ENCODE measurements at regions not wholly inside any gene's neighbourhood (a gene's known extent, or its start where the extent isn't known, plus 50 kb on each side); places are given as distances from the start of the nearest gene placed in this dataset.
A peak's percentile ranks its signal among the peaks of the same experiment; 100 is the strongest.

DNA sequence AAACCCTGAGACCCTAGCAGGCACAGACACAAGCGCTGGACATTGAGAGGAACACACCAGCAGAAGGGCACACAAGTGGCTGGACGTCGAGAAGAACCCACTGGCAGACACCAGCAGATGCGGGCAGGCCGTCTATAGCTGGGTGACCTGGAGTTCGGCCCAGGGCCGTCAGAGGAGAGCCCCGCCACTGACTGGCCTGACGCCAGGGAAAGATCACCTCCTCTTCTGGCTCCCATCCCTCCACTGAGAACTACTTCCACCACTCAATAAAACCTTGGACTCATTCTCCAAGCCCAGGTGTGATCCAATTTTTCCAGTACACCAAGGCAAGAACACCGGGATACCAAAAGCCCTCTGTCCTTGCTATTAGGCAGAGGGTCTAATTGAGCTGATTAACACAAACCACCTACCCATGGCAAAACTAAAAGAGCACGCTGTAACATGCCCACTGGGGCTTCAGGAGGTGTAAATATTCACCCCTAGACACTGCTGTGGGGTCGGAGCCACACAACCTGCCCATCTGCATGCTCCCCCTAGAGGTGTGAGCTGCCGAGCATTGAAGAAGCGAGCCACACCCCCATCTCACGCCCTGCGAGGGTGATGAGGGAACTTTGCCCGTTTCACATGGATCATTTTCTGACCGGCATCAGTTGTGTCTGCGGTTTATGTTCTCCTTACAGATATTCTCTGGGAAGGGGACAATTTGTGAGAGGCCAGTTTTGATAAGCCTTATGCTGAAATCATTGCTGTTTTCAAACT lies 104.8 kb downstream of the HLX start:
- no peak for DNase-seq

DNA sequence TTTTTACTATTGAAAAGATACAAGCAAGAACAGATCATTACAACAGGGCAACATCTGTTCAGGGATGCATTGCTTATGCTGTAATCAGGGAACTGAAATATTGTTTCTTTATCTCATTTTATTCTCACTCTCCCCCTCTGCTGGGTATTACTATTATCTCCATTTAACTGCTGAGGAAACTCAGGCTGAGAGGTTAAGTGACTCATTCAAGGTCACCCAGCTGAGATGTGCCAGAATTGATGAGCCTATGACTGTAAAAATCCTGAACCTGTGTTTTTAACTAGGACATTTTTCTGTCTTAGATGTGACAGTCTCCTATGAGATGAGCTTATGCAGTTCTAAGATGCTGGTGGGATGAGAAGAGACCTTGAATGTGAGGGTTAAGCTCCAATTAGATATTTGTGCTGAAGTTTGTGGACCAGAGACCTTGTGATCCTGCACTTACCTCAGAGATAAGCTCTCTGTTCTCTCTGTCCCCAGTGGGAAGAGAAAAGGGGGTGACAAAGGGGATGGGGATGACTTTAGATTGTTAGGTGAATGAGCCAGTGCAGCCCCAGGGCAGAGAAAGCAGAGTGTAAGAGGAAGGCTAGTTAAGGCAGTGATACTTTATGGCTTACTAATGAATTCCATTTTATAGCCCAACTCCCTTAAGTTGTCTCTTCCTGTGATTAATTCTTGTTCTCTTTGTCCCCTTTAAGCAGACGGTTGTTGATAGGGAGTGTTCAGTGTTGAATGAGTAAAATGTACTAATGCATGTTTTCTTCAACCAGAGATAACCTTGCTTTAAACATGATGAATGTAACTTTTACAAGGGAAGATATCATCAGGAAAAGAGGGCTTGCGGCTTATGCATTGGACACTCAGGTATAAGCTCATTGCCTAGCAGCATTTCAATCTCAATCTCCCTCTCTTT lies 111.4 kb downstream of the HLX start:
- DNase-seq = peak; percentile 53

DNA sequence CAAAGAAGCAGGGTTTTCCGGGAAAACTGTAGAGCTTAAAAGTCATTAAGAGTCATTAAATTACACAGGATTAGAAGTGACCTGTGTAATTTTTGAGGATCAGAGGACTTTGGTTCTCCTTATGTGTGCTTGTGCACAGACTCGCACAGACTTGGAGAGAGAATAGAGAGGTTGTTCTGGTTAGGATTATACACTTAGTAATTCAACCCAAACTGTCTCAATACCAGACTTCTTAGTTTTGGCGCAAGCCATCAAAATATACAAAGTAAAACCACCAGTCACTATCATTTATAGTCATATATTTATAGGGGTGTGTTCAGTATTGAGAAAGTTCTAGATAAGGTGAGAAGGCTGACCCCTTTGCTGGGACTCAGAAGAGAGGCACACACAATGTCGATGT lies 112.3 kb downstream of the HLX start:
- DNase-seq = no peak

DNA sequence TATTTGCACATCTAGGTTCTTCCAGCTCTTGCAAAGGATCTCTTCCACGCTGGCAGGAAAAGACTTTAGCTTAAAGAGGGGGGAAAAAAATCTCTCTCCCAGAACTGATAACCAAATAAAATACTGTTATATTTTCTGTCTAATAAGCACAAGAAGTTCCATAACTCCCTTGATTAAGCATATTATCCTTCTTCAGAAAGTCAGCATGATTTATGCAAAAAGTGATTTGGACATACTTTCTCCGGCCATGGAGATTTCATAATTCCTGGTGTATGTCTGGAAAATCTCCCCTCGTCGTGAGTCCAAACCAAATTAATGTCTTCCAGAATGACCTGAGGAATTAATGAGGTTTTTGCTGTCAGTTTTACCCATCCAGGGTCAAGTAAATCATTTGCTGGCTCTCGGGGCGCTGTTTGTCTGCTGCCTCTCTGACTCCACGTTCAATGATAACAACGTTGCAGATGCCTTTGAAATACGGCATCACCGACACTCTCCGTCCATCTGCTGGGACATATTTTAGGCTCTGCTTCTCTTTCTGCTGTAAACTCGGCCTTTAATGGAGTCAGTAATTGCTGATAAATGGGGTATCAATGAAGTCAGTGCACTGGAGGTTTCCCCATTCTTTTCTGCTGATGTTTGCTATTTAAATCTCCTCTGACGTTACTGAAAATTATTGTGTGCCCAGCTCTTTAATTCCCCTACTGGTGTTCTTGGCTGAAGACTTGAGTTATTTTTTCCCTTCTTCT lies 112.9 kb downstream of the HLX start:
- DNase-seq = no peak

DNA sequence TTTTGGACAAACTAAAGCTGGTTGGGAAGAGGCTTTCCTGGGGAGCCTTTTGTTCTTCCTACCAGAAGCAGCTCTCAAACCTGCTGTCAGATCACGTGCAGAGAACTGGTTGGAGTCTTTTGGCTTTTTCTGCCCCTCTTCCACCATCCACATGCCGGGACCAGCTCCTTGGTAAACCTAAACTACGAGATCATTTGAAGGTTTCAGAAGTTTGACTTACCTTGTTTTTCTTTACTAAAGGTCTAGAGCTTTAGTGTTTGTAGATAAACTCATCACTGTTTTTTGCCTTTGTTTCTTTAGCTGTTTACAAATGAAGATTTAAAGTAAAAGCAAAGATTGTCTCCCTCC lies 113.4 kb downstream of the HLX start:
- no peak for DNase-seq

DNA sequence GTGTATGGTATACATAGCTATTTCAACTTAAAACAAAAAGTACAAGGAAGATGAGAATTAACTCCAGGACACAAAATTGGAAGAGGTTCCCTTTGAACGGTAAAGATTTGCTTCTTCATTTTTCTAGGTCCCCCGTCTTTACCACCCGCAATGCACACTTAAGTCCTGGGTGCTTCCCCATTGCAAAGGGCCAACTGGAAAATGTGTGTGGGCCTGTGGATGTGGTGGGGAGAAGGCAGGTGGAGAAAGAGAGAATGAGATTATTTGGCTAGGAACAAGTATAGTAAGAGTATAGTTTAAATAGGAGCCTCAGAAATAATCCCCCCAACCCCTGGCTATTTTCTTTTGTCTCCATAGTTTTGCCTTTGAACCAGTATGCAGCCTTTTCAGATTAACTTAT lies 115.4 kb downstream of the HLX start:
- DNase-seq = no peak

DNA sequence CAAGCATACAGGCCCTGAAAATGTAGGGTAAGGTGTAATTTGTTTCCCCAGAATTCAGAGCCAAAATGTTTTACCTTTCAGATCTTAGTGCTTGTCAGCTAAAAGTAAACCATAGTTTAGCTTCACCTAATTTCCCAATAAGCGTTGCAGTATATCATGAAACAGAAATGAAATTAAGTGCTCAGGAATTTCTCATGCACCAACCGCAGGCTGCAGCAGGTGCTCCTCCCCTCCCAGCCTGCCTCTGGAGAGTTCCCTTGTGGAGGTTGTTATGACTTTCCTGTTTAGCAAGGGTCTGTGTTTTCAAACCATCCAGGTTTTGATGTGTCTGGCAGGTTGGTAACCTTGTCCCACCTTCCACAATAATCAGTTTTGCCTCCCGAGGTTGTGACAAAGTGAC lies 118.5 kb downstream of the HLX start:
- DNase-seq = no peak

DNA sequence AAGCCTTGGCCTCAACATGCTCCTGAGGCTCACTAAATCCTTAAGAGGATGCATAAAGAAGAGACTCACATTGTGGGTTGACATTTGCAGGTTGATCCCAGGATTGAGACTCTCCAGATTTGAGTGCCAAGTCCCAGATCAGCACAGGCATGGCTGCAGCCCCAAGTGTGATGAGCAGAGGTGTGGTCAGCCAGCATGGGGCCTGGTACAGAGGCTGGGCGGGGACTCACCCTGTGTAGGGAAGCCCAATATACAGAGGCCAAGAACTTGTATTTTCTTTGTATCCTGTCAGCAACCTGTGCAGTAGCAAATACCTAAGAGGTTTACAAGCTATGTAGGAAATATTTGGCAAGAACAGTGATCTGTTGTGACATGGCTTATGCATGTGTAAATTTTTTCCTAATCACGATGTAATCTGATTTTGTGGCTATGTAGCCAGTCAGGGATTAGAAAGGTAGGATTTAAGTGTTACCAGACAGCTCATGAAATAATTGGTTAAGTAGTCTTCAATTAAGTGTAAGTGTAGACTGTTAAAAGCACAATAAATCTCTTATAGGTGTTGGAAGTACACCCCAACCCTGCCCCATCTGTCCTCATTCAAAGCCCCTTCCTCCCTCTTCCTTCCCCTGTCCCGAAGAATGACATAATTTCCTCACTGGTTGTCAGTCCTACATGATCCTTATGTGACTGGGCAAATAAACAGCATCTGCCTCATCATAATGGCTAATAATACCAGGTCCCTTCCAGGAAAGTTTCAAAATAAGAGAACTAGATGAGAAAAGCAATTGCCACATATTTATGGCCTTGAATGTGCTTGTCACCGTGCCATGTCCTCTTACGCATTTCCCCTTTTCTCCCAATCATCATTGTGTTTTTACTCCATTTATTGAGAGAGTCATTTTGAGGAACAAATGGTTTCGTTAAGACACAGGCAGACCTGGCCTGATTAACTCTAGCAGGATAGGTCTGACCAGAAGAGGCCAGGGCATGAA lies 120.9 kb downstream of the HLX start:
- peak; percentile 97 for DNase-seq

DNA sequence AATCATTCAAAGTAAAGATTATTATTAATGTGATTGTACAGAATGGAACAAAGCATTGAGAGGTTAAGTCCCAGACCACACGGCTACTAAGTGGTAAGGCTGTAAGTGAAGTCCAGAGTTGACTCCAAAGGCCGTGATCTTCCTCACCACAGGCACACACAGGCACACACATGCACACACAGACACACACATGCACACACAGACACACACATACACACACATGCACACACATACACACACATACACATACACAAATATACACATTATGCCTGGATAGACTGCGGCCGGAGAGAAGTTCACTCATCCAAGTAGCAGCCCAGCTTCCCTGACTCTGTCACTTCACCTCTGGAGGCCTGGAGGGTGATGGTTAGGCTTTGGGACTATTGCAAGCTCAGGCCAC lies 121.9 kb downstream of the HLX start:
- no peak for DNase-seq

DNA sequence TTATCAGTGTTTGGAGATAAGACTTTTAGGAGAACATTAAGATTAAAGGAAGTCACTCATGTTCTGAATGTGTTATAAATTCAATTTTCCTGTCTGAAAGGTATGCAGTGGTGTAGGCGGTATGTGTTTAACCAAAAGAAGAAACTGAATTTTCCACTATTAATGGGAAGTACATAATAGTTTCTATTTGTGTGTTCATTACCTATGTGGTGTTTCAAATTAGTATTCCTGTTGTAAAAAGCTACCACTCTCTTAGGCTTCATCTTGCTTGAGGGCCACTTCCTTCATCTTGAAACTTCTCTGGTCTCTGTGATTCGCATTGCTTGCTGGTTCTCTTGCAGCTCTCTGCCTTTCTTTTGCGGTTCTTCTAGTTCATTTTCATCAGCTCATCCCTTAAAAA lies 123.4 kb downstream of the HLX start:
- DNase-seq = no peak

DNA sequence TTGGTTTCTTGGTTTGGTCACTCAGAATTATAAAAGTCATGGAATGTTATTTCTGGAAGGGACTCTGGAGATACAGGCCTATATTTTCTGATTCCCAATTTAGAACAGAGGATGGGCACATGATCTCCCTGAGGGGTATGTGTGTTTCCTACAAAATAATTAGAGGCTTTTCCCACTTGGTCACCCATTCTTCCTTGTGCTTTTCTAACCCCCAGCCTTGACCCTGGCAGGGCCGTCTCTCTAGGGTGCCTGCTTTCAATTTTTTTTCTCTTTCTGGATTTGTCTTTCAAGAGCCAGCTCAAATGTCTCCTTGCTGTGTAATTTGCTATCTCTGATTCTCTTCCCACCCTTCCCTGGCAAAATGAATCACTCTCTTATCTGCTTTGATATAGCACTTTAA lies 131.9 kb downstream of the HLX start:
- no peak for DNase-seq

DNA sequence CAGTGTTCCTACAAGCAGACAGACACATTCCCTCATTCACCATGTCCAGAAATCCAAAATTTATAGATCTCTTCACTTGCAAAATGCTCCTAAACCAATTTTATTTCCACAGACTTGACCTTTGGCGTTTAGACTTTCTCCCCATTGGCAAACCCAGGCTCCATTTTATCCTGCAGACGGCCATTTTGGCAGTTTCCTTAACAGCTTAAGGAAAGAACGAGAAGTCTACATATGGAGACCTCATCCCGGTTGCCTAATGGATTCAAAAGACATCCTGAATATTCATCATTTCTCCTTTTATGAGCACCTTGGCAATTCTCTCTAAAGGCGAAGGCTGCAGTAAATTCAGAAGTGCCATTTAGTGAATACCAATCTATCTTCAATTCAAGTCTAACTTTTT lies 132.9 kb downstream of the HLX start:
- DNase-seq = no peak

DNA sequence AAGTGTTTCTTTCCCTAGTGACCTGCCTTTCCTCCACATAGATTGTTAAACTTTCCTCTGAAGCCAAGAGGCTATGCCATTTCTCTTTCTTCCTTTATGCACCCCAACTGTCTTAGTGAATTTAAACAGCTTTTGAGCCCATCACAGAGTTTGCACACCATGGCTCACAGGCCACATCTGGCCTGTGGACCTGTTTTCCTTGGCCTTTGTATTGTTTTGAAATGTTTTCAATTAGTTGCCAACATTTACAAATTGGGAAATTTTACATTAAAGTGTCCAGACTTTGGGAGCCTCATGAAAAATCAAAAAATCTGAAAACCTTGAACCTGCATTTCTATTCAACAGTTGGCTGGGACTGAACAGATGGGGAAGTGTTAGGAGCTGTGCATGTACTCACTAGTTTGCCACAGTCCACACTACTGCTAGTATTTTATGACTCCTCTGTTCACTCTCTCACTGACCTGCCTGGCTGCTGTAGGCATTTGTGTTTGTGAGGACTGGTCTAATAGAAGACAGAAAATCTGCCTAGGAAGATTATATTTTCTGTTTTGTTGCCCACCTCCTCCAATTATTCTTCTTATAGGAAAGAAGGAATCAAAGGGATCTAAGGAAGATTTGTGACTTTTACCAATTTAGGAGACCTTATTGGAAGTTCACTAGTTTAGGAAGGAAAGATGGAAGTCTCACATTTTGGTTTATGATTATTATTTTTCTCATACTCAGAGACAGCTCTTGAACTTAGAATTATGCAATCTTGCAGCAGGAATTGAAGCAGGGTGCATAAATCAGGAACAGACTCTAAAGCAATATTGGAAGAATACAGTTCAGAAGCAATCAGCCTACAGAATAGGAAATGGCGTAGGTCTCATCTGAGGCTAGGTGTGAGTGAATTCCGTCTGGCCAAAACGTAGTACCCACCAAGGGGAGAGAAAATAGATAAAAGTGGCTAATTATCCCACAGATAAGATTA lies 134.7 kb downstream of the HLX start:
- peak; percentile 24 for DNase-seq

DNA sequence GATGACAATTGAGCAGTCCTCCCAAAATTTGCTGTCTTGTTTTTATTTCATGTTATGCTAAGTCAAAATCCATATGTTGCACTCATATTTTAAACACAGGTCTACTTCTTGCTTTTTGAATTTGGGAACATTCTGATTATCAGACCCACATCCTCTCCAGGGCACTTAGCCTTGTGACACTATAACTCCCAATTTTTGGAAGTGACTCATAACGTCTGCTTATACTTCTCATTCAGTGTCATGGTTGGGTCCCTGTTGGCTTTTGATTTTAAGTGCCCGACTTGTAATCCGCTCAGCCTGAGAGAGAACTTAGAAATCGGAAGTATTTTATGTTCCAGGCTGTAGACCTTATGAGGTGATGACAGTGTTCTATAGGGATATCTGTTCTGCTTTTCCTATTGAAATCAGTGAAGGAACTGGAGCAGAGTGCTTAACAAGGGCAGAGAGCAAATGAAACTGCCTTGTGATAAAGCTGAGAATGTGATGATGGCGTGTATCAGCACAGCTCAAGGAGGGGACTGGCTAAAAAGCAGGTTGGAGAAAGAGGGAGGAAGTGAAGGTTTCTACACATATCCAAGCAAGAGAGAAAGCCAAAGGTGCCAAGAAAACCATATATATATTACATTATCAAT lies 136.0 kb downstream of the HLX start:
- DNase-seq = peak; percentile 57

DNA sequence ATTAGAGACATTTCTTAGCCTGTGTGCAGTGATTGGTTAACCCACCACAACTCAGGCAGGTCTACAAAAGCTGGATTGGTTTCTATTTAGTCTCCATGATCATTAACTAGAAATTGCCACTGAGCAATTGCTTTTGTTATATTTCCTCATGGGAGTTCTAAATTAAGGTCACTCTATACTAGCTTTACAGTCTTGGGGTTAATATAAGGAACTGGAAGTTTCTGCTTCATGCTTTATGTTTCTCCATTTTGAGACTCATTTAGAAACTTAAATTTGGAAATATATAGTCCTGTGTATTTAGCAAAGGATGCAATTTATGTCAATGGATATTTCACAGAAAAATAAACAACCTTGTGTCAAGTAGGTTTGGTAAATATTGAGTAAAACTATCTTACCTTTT lies 137.5 kb downstream of the HLX start:
- DNase-seq = peak; percentile 86

DNA sequence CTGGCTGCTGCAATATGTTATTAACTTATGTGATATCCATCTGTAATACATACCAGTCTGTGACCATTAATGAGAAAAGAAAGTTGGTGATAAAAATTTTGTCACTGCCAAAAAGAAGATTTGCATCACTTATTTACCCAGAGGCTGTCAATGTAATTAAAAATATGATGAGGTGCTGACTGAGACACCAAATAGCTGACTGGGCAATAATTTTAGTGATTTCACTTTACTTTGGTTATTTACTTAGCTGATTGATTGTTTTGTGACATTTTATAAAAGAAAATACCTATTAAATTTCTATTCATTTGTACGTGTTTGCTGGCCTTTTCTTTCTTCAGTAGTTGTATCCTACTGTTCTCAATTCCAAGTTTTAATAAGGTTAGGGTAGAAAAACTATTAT lies 139.2 kb downstream of the HLX start:
- no peak for DNase-seq

DNA sequence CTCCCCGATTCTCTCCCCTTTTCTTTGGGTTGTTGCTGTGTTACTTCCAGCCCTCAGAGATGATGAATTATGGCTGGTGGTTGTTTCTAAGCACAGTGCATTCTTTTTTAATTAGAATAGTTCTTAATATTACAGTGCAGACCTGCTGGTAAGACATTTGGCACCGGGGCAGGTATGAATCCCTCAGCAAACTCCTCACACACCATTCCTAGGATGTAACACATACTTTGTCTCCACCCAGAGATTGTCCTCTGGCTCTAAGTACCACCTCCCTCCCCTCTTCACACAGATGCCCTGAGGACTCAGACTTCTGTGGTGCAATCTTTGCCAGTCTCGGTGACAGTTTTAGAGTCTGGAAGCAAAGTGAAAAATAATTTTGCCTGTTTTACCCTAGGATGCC lies 143.1 kb downstream of the HLX start:
- no peak for DNase-seq

DNA sequence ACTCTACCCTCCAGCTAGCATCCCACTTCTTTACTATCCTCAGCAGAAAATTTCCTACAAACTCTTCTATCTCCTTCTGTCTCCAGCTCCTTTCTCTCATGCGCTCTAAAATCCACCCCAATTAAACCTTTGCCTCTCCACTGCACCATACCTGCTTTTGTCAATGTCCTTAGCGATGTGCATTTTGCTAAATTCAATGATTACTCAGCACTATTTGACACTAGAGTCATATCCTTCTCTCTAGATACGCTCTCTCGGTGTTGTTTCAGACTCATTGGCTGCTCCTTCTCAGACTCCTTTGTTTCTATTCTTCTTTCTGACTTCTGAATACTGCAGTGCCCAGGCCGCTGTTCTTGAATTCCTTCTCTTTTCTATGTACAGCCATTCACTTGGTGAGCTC lies 144.2 kb downstream of the HLX start:
- no peak for DNase-seq

DNA sequence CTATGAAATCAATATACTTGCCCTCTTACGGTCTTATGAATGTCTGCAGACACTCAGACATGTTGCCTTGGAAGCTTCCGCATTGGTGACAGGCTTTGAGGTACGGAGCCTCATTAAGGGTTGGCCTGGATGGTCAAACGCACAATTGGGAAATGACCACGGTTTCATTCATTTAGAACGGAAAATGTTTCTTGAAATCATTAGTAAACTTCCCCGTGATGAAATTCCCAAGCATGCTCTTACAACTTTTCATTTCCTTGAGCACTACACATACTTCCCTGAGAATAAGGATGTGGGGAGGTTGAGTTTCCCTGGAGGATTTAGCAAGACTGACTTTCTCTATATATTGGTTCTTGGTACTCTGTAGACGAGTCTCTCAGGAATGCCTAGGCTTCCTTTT lies 146.3 kb downstream of the HLX start:
- DNase-seq = peak; percentile 78

DNA sequence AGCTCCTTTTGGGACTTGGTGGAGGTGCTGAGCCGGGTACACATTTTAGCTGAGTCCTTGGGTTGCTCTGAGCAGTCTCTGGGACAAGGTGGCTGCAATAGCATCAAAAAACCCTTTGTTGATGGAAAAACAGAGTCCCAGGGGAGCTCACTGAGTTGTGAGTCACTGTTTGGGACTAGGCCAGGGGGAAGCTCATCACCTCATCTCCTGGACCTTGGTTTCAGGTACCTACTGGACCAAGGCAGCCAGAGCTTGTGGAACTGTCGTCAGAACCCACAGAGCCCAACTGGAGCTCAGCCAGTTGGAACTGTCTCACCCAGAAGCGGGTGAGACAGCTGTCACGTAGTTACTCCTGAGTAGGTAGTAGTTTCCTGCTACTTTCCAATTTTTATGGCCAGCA lies 146.7 kb downstream of the HLX start:
- no peak for DNase-seq
